GM12864 (cell line): ENCODE measurements at regions not wholly inside any gene's neighbourhood (a gene's known extent, or its start where the extent isn't known, plus 50 kb on each side); places are given as distances from the start of the nearest gene placed in this dataset.
"Not testable (repeated sequence)": the region's sequence is repeated elsewhere in the genome, so short reads cannot be mapped to it uniquely, and the experiment has no call there.

Experiments used
- DNase-seq: peaks from one replicate; pipeline ENCODE4 v3.0.0-alpha.2; 2011; ENCODE audit warnings: low read depth
- H3K4me3 ChIP-seq: 2 replicates; pipeline ENCODE4 v1.5.1; 2011; ENCODE audit warnings: mild to moderate bottlenecking, low read depth, low read length, control low read depth
- CTCF ChIP-seq: IDR thresholded peaks from 2 replicates; pipeline ENCODE4 v1.5.1; 2011; ENCODE audit warnings: low read depth, mild to moderate bottlenecking, moderate library complexity, low read length, control low read depth, inconsistent platforms; ENCODE audit errors: missing control alignments

DNA sequence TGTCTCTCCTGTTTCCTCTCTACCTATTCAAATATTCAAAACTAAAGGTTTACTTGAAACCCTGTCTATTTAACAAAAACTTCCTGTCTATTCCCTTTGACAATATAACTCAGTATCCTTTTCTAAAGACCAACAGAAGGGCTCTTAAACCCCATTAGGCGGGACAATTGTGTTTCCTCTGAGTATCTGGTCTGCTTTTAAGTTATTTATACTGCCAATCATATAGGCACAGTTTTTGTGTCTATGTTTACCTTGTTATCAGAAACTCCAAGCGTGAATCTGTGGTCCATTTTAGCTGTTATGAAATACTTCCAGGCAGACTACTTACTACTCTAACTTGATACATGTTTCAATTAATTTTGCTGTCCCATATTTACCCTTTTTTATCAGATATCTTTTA lies 350.0 kb upstream of the CTSO start:
- no peak for TF ChIP-seq CTCF
- DNase-seq: no peak
- no peak overlapping the region for H3K4me3 ChIP-seq

- DNase-seq: no peak
- no peak for TF ChIP-seq CTCF
Measured at GRCh38 chr4:156298230-156298629, 344.6 kb upstream of the CTSO start.

GRCh38 chr4:156295676-156296195 lies 342.1 kb upstream of the CTSO start:
- DNase-seq: no peak
- TF ChIP-seq CTCF: no peak
- H3K4me3 ChIP-seq: no peak overlapping the region

More at GRCh38 chr4:156298230-156298629, 344.6 kb upstream of the CTSO start:
- H3K4me3 ChIP-seq: no peak overlapping the region

- TF ChIP-seq CTCF: no peak
- DNase-seq: no peak
- H3K4me3 ChIP-seq: no peak overlapping the region
Measured at GRCh38 chr4:156294577-156294976, 340.9 kb upstream of the CTSO start.

GRCh38 chr4:156293657-156294297 lies 340.1 kb upstream of the CTSO start:
- no peak overlapping the region for H3K4me3 ChIP-seq
- TF ChIP-seq CTCF: no peak
- no peak for DNase-seq

GRCh38 chr4:156291317-156291716 lies 337.7 kb upstream of the CTSO start:
- TF ChIP-seq CTCF: no peak
- no peak for DNase-seq
- no peak overlapping the region for H3K4me3 ChIP-seq

DNA sequence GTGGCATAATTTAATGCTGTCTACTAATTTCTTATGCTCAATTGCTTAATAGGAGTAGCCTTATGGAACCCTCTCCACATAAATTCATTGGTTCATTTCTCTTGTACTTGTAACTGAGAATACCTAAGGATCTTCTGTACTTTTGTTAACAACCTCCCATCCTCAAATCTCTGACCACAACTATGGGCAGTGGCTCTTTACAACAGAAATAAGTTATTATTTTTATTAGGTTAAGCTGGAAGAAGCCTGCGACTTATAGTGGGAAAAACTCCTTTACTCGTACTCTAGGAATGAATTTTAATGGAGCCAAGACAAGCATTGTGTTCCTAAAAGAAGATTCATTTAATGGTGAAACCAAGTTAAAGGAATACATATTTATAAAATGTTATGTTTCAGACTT lies 337.1 kb upstream of the CTSO start:
- no peak for DNase-seq
- no peak for TF ChIP-seq CTCF
- no peak overlapping the region for H3K4me3 ChIP-seq

- DNase-seq, H3K4me3 ChIP-seq: not testable (repeated sequence)
Measured at GRCh38 chr4:156290026-156290425, 336.4 kb upstream of the CTSO start.
